Transverse colon (tissue), 3 donors: ENCODE measurements at regions not wholly inside any gene's neighbourhood (a gene's known extent, or its start where the extent isn't known, plus 50 kb on each side); places are given as distances from the start of the nearest gene placed in this dataset.

ENCODE experiments used
- CTCF ChIP-seq, 5 experiments: fragments of 200-600 bp in 3 of 5; fragments of 450-650 bp in 2 of 5; sonication (generic) in 3 of 5; IDR thresholded peaks; 1 replicate in 2 of 5; 2 replicates in 3 of 5; pipeline ENCODE4 v1.5.1; 2016 to 2017; ENCODE audit warnings: antibody characterized with exemption in 5 of 5, inconsistent platforms in 3 of 5, mild to moderate bottlenecking in 2 of 5, moderate library complexity in 1 of 5
- EP300 ChIP-seq: sonication (generic); formaldehyde crosslinking; IDR thresholded peaks from one replicate; pipeline ENCODE4 v1.6.1; 2017; ENCODE audit warnings: antibody characterized with exemption, low read depth

GRCh38 chr17:36707904-36708303 is 106.5 kb downstream of the MRM1 start:
- TF ChIP-seq CTCF (IDR thresholded peaks at IDR 0.05) = no peak
- no peak for TF ChIP-seq EP300
